ENCODE measurements at regions not wholly inside any gene's neighbourhood (a gene's known extent, or its start where the extent isn't known, plus 50 kb on each side); places are given as distances from the start of the nearest gene placed in this dataset.

DNA sequence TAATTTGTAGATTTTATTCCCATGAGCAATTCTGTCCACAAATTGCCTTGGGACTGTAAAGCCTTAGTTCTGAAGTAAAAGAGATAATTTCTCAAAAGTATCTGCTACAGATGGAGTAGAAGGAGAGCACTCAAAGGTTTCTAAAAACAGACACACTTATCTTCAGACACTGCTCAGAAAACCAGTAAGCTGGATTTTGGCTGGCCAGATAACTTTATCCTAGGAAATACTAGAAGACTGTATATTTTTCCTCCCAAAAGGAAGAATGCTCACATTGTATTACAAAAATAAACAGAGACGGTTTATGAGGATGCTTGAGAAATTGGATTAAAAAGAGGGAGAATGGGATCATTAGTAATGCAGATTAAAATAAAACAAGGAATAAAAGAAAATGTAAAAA, 178.0 kb upstream of the IGFBP3 start:
- Histone ChIP-seq H3K36me3 (ENCODE audit: control insufficient read depth in 1 of 2, insufficient read depth in 2 of 2, low read length in 2 of 2) (no peaks in the 10 kb centered on the region), H3K4me2 (ENCODE audit: low read length) (no peak overlapping the region), H3K9ac (ENCODE audit: low read length) (no peak overlapping the region), H3K9me3 (ENCODE audit: control insufficient read depth in 1 of 2, insufficient read depth in 1 of 2, low read depth in 1 of 2, low read length in 2 of 2) (no peaks in the 10 kb centered on the region), H2AFZ (ENCODE audit: low read depth, low read length, poor library complexity, severe bottlenecking) (no peak overlapping the region), H3K27me3 (ENCODE audit: insufficient read depth, low read length) (no peaks in the 10 kb centered on the region), H3K79me2 (ENCODE audit: insufficient read depth, low read length) (no peaks in the 10 kb centered on the region), H3K4me3 (replicated peaks in 1 of 2; ENCODE audit: low read depth in 1 of 2, low read length in 2 of 2) (no peak overlapping the region), H3K9me2 (ENCODE audit: insufficient read depth) (no peaks in the 10 kb centered on the region), H3K27ac (ENCODE audit: low read depth, low read length) (no peak overlapping the region), H3K4me1 (ENCODE audit: control insufficient read depth in 1 of 2, insufficient read depth in 2 of 2, low read length in 2 of 2) (no peaks in the 10 kb centered on the region), H4K20me1 (ENCODE audit: insufficient read depth) (no peaks in the 10 kb centered on the region)
- ChIA-PET POLR2A (no interaction called here), RAD21 (ENCODE audit: low non-redundant PET in 1 of 2, low total read pairs in 2 of 2, uncharacterized antibody in 2 of 2, unreplicated experiment in 2 of 2) (no interaction called here), CTCF (no interaction called here)
- intact Hi-C loops (cut with micrococcal nuclease) = no loop called here
- ATAC-seq (no peak), DNase-seq (ENCODE audit: low read depth, low spot score) (no peak)
- TF ChIP-seq ELF1 (IDR thresholded peaks at IDR 0.05; ENCODE audit: borderline replicate concordance, low read depth) = no peak
- TF ChIP-seq SIN3A (IDR thresholded peaks at IDR 0.05; ENCODE audit: low read depth) = no peak
- no peak for TF ChIP-seq FOSL1 (IDR thresholded peaks at IDR 0.05; ENCODE audit: low read depth)
- TF ChIP-seq EGR1 (IDR thresholded peaks at IDR 0.05; ENCODE audit: low read depth) = no peak
- no peak for TF ChIP-seq EZH2 (IDR thresholded peaks at IDR 0.05)
- TF ChIP-seq ZFX (IDR thresholded peaks at IDR 0.05) = no peak
- TF ChIP-seq SP1 (IDR thresholded peaks at IDR 0.05; ENCODE audit: low read depth) = no peak
- no peak for TF ChIP-seq ATF3 (IDR thresholded peaks at IDR 0.05)
- TF ChIP-seq CBX3 (IDR thresholded peaks at IDR 0.05; ENCODE audit: low read depth) = no peak
- TF ChIP-seq POLR2A (IDR thresholded peaks at IDR 0.05; ENCODE audit: borderline replicate concordance, extremely low read depth, insufficient read depth, insufficient read length) = no peak
- TF ChIP-seq, protein P1, sequence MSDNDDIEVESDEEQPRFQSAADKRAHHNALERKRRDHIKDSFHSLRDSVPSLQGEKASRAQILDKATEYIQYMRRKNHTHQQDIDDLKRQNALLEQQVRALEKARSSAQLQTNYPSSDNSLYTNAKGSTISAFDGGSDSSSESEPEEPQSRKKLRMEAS (IDR thresholded peaks at IDR 0.05) = no peak
- TF ChIP-seq JUND (IDR thresholded peaks at IDR 0.05) = no peak
- no peak for TF ChIP-seq CEBPB (IDR thresholded peaks at IDR 0.05; ENCODE audit: low read depth)
- TF ChIP-seq ZBTB33 (IDR thresholded peaks at IDR 0.05; ENCODE audit: extremely low read depth, insufficient replicate concordance, low read length) = no peak
- TF ChIP-seq TCF7L2 (IDR thresholded peaks at IDR 0.05; ENCODE audit: borderline replicate concordance, extremely low read depth, insufficient read depth, insufficient read length) = no peak
- no peak for TF ChIP-seq REST (IDR thresholded peaks at IDR 0.05; ENCODE audit: low read depth)
- TF ChIP-seq CTCF (IDR thresholded peaks at IDR 0.05 in 2 of 3, conservative IDR thresholded peaks at IDR 0.05 in 1 of 3; ENCODE audit: borderline replicate concordance in 1 of 3, insufficient read depth in 1 of 3, low read depth in 2 of 3, low read length in 2 of 3) = no peak
- no peak for TF ChIP-seq ZNF274 (IDR thresholded peaks at IDR 0.05; ENCODE audit: low read depth, low read length)
- no peak for TF ChIP-seq SRF (IDR thresholded peaks at IDR 0.05; ENCODE audit: low read depth)
- no peak for TF ChIP-seq EZH2phosphoT487 (IDR thresholded peaks at IDR 0.05; ENCODE audit: borderline replicate concordance)
- no TSS peak for BruUV-seq (replicated peaks)
